SJCRH30 (cell line): ENCODE measurements at regions not wholly inside any gene's neighbourhood (a gene's known extent, or its start where the extent isn't known, plus 50 kb on each side); places are given as distances from the start of the nearest gene placed in this dataset.

ENCODE experiments used
- DNase-seq, 2 experiments: peaks; one replicate each; pipeline ENCODE4 v3.0.0-alpha.2; 2015 to 2020
- H3K27ac ChIP-seq: fragments of 250-450 bp; sonication (Bioruptor Pico); 2 replicates; pipeline ENCODE4 v1.5.1; 2020; ENCODE audit warnings: mild to moderate bottlenecking, moderate library complexity
- H3K27me3 ChIP-seq: fragments of 250-450 bp; sonication (Bioruptor Pico); 2 replicates; pipeline ENCODE4 v1.5.1; 2020; ENCODE audit warnings: mild to moderate bottlenecking, moderate library complexity
- H3K36me3 ChIP-seq: fragments of 250-450 bp; sonication (Bioruptor Pico); 2 replicates; pipeline ENCODE4 v1.5.1; 2020; ENCODE audit warnings: mild to moderate bottlenecking, moderate library complexity
- H3K4me1 ChIP-seq: fragments of 250-450 bp; sonication (Bioruptor Pico); 2 replicates; pipeline ENCODE4 v1.5.1; 2020; ENCODE audit warnings: mild to moderate bottlenecking, moderate library complexity
- H3K4me3 ChIP-seq: fragments of 250-450 bp; sonication (Bioruptor Pico); 2 replicates; pipeline ENCODE4 v1.5.1; 2020; ENCODE audit warnings: mild to moderate bottlenecking, moderate library complexity
- H3K9me3 ChIP-seq: fragments of 250-450 bp; sonication (Bioruptor Pico); replicated peaks from 2 replicates; pipeline ENCODE4 v1.5.1; 2020; ENCODE audit warnings: mild to moderate bottlenecking, moderate library complexity

DNA sequence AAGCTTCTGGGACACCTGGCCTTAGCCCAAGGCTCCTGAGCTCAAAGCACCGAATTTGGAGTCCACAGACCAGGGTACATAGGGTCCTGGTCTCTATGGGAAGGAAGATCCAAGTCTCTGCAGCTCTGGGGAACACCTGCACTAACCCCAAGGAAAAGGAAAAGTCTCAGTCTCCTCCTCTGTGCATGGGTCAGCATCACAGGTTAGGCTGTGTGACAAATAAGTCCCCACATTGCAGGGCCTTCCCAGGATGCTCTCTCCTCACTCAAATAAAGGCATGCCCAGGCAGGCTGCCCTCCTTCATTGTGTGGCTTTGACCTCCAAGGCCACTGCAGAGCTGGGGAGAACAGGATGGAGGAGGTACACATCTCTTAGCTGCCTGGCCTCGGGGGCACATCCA is 121.0 kb upstream of the ZMIZ1 start:
- Histone ChIP-seq H3K4me3 (no peak overlapping the region), H3K36me3 (no peaks in the 10 kb centered on the region), H3K27me3 (no peaks in the 10 kb centered on the region), H3K9me3 (peaks cover 6% of the 10 kb centered on the region), H3K4me1 (peaks cover 65% of the 10 kb centered on the region), H3K27ac (no peak overlapping the region)
- DNase-seq: no peak

DNA sequence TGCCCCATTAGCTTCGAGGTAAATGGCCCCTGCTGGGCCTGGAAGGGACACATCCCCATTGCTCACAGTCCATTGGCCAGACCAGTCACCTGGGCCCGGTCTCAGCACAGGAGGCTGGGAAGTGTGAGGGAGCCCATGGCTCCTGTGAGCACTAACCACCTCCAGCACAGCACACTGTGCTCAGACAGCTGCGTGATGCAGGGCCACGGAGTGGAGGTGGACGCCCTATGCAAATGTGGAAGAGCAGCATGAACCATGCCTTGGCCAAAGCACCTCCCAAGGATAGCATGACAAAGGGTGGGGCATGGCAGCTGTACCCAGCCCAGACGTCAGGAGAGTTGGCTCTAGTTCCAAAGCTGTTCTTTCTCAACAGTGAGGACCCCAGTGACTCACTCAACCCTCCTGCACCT is 120.1 kb upstream of the ZMIZ1 start:
- Histone ChIP-seq H3K4me3 (no peak overlapping the region), H3K4me1 (peaks cover 74% of the 10 kb centered on the region), H3K27ac (no peak overlapping the region), H3K9me3 (no peaks in the 10 kb centered on the region), H3K27me3 (no peaks in the 10 kb centered on the region), H3K36me3 (no peaks in the 10 kb centered on the region)
- DNase-seq: peak; percentile 35 to 52

DNA sequence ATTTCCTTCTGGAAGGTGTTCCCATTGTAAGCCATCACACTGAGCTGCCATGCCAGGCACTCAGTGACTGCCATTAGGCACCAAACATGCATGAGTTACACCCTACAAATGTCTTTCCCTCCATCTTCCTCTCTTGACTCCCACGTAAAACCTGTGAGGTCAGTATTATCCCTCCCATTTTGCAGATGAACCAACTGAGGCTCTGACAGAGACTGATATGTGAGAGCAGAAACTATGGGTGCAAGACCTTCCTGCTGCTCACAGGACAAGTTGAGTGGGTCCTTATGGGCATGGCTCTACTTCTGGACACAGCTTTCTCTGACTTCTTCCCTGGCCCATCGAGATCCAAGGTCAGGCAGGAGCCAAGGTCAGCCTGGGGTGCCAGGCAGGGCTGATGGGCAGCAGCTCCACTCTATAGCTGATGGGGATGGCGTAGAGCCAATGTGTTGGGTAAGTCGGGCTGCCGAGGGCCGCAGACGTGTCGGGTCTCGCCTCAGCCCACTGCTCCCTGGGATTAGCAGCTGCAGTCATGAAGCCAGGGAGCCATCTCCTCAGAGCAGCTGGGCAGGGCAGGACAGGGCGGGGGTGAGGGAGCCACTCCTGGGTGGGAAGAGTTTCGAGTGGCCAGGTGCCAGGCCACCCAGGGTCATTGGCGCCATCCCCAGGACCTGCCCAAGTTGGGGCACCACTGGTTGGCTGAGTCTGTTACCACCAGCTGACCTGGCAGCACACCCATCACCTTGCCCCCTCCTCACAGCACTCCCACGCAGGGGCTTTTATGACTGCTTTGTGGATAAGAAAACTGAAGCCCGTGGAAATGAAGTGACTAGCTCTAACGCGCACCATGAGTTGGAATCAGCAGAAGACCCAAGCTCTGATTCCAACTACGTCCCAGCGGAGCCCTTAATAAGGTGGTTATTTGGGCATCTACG is 117.8 kb upstream of the ZMIZ1 start:
- Histone ChIP-seq H3K27me3 (no peaks in the 10 kb centered on the region), H3K36me3 (no peaks in the 10 kb centered on the region), H3K4me3 (no peak overlapping the region), H3K9me3 (no peaks in the 10 kb centered on the region), H3K27ac (no peak overlapping the region), H3K4me1 (peaks cover 71% of the 10 kb centered on the region)
- peak; percentile 75 to 78 for DNase-seq

DNA sequence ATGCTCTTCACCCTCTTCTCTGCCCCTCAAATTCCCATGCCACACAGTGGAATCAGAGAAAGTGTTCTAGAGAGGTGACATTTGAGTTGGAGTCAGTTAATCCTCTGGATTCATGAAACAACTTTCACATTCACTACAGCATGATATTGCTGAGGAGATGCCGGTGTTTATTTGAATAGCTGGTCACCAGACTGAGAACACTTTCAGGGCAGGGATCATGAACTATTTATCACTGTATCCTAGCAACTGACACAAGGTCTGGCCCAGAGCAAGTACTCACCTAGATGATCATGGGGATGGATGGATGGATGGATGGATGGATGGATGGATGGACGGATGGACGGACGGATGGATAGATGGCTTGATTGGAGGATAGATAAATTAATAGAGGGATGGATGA is 116.7 kb upstream of the ZMIZ1 start:
- Histone ChIP-seq H3K27ac (no peak overlapping the region), H3K9me3 (no peaks in the 10 kb centered on the region), H3K4me3 (no peak overlapping the region), H3K4me1 (peaks cover 65% of the 10 kb centered on the region), H3K36me3 (no peaks in the 10 kb centered on the region), H3K27me3 (no peaks in the 10 kb centered on the region)
- DNase-seq: no peak

DNA sequence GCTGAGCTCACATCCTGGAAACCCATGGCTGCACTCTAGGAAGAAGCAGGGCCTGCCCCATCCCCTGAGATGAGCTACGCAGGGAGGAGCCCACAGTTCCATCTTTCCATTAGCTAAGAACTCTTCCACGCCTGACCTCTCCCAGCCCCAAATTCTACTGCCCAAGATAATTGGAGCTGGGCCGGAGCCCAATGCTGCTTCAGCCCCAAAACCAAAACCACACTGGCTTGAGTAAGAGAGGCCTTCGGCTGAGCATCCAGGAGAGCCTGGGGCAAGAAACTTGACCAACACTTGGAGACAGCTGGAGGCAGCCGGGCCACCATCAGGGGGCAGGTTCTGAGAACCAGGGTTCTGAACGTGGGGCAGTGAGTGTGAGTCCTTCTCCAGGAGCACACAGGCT is 116.1 kb upstream of the ZMIZ1 start:
- H3K27ac ChIP-seq: peak overlapping the region; percentile 38

DNA sequence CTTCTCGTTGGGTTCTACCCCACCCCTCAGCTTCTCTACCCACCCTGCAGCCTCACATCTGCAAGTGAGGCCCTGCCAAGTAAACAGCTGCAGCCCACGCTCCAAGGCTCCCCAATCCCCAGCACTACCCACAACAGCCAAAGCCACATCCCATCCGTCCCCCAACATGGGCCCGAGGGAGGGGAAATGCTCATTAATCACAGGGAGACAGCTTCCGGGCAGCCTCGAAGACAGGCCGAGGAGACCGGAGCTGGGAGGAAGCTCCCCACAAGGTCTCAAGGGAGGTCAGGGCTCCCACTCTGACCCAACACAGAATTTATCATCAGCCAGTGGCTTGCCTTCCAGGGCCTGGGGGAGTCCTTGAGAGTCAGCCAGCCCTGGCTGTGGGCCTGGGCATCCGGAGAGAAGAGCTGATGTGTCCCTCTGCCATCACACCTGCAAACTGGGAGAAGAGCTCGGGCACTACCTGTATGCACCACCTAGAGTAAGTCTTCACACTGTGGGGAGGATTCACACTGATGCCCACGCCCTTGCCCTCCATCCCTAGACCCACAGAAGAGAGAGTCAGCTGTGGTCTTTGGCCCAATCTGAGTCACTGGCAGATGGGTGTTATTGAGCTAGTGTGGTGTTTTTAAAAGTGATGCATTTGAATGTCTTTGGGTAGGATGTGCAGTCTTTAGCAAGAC is 115.5 kb upstream of the ZMIZ1 start:
- Histone ChIP-seq H3K9me3 (no peaks in the 10 kb centered on the region), H3K36me3 (no peaks in the 10 kb centered on the region), H3K4me3 (no peak overlapping the region), H3K27ac (peak overlapping the region; percentile 38), H3K4me1 (peaks cover 58% of the 10 kb centered on the region), H3K27me3 (no peaks in the 10 kb centered on the region)
- DNase-seq: peak; percentile 76 to 83

More for the DNA sequence above, 116.1 kb upstream of the ZMIZ1 start:
- Histone ChIP-seq H3K4me3 (no peak overlapping the region), H3K27me3 (no peaks in the 10 kb centered on the region), H3K9me3 (no peaks in the 10 kb centered on the region), H3K4me1 (peaks cover 59% of the 10 kb centered on the region), H3K36me3 (no peaks in the 10 kb centered on the region)
- DNase-seq: peak; percentile 58 to 74

DNA sequence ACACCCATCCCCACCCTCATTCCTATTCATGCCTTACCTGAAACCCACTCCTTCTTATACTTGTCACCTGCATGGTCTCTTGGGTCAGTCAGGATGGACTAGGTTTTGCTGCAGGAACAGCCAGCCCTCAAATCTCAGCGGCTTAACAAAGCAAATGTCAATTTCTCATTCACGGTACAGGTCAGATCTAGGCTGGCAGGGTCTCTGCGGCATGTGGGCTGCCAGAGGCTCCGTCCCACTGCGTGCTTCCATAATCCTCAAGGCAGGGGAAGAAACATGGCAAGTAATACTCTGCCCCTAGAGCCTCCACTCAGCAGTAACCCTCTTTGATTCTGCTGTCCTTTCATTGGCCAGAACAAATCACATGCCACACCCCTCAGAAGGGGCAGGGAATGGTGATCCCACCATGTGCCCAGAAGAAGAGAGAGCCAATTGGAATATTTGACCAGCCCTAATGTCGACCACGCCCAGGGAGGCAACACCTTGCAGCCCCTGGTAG is 114.9 kb upstream of the ZMIZ1 start:
- no peaks in the 10 kb centered on the region for H3K36me3 ChIP-seq
- H3K9me3 ChIP-seq: no peaks in the 10 kb centered on the region
- no peak overlapping the region for H3K27ac ChIP-seq
- H3K4me3 ChIP-seq: no peak overlapping the region
- H3K27me3 ChIP-seq: no peaks in the 10 kb centered on the region
- no peak for DNase-seq
- peaks cover 54% of the 10 kb centered on the region for H3K4me1 ChIP-seq

DNA sequence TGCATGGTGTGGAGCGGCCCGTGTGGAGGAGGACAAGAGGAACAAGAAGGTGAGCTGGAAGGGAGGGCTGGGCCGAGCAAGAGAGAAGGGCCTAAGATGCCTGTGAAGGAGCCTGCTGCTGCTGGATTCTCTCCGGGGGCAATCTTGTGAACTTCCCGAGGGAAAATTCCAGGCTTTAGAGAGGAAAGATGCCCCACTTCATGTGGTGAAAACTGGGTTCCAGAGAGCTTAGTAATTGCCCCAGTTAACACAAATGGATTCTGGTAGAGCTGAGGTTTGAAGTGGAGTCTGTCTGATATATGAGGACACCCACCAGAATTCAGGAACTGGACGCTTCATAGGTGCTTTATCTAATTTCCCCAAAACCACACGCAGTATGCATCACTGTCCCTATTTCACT is 114.1 kb upstream of the ZMIZ1 start:
- Histone ChIP-seq H3K4me3 (no peak overlapping the region), H3K27ac (no peak overlapping the region), H3K36me3 (no peaks in the 10 kb centered on the region), H3K4me1 (peaks cover 46% of the 10 kb centered on the region), H3K27me3 (no peaks in the 10 kb centered on the region), H3K9me3 (no peaks in the 10 kb centered on the region)
- no peak for DNase-seq

DNA sequence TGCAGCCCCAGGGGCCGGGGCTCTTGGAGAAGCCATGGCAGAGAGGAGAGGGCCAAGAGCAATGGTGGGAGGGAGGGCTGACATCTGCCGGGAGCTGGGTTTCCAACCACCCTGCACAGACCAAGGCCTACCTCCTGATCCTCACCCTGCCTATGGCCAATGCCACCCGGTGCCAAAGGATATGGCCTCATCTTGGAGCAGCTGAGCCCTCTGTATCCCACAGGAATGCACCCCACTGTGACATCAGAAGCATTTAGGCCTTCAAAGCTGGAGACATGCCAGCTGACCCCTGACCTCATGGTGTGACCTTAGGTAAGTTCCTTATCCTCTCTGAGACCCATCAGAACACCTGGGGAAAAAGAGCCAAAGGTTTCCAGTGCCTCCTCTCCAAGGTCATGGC is 113.6 kb upstream of the ZMIZ1 start:
- H3K4me1 ChIP-seq: peaks cover 41% of the 10 kb centered on the region
- no peaks in the 10 kb centered on the region for H3K27me3 ChIP-seq
- H3K9me3 ChIP-seq: no peaks in the 10 kb centered on the region
- no peak for DNase-seq
- no peak overlapping the region for H3K4me3 ChIP-seq
- H3K36me3 ChIP-seq: no peaks in the 10 kb centered on the region
- no peak overlapping the region for H3K27ac ChIP-seq

DNA sequence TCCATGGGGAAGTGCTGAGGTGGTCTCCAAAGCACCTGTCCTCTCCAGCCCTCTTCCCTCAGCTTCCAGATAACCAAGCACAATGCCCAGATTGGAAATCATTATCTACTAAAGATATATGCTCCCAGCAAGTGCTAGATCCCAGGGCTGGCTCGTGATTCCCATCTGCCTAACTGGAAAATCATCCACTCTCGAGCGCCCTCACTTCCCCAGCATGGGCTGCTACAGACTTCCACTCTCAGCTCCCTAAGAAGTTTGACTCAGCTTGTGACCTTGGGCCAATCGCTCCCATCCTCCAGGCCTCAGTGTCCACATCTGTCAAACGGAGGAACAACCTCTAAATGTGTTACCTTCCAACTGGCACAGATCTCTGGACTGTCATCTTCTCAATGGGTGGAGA is 112.4 kb upstream of the ZMIZ1 start:
- Histone ChIP-seq H3K9me3 (no peaks in the 10 kb centered on the region), H3K4me1 (peaks cover 33% of the 10 kb centered on the region)

DNA sequence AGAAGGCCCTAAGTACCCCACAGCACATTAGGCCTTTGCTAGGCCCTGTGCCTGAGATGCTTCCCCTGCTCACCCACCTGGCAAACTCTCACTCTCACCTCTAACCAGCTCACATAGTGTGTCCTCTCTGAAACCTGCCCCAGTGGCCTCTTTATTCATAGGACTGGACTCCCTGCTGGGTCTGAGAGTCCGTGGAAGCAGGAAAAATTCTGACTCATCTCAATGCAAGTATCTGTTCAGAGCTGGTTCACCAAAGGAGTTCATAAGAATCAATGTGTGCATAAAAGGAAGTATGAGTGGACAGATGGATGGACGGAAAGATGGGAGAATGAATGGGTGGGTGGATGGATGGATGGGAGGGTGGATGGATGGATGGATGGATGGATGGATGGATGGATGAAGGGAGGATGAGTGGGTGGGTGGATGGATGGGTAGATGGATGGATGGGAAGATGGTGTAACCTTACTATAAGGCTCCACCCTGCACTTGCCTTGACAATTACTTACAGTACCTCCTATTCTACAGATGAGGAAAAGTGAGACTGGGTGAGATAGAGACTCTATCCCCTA is 111.2 kb upstream of the ZMIZ1 start:
- H3K4me3 ChIP-seq: no peak overlapping the region
- no peak for DNase-seq
- no peak overlapping the region for H3K27ac ChIP-seq
- H3K27me3 ChIP-seq: no peaks in the 10 kb centered on the region
- no peaks in the 10 kb centered on the region for H3K9me3 ChIP-seq
- no peaks in the 10 kb centered on the region for H3K36me3 ChIP-seq
- peaks cover 21% of the 10 kb centered on the region for H3K4me1 ChIP-seq

More for the DNA sequence above, 112.4 kb upstream of the ZMIZ1 start:
- no peaks in the 10 kb centered on the region for H3K27me3 ChIP-seq
- DNase-seq: no peak
- no peak overlapping the region for H3K4me3 ChIP-seq
- no peak overlapping the region for H3K27ac ChIP-seq
- no peaks in the 10 kb centered on the region for H3K36me3 ChIP-seq

DNA sequence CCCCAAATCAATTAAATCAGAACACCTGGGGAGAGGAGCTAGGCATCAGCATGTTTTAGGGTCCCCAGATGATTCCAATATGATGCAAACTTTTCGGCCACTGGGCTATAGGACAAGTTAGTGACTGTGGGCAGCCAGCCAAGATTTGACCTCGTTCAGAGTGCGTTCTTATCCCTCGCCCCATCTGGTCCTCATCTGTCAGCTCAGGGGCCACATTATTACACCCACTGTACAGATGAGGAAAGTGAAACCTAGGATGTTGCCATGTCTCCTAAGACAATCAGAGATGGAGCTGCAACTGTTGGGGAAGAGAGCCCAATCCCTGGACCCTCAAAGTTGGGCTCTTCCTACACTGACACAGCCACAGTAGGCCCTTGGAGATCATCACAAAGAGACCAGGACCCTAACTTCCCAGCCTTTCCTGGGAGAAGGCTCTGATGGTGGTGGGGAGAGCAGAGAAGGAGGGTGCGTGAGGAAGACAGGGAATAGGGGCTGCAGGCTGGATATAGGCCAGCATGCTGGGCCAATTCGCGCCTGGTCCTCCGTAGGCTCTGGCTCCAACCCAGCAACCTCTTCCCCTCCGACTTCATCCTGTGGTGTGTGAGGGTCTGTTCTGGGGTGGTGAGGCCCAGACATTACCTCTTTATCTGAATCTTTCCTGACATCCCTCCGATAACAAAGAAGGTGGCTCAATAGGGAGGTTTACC is 109.4 kb upstream of the ZMIZ1 start:
- Histone ChIP-seq H3K4me3 (no peak overlapping the region), H3K27me3 (no peaks in the 10 kb centered on the region), H3K27ac (no peak overlapping the region), H3K36me3 (no peaks in the 10 kb centered on the region), H3K4me1 (peaks cover 8% of the 10 kb centered on the region), H3K9me3 (no peaks in the 10 kb centered on the region)
- DNase-seq: no peak

DNA sequence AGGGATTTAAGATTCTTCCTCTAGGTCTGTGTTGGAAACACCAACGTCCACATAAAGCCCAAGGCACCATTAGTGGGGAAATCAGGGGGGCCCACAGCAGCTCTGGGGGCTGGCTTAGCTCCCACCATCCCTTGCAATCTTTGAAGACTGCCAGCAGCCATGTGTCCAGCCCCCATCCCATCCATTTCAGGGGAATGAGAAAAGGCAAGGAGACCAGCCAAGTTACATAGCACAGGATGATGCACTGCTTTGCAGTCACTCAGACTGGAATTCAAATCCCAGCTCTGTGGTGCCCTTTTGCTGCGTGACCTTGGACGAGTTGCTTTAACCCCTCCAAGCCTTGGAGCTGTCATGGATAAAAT is 108.9 kb upstream of the ZMIZ1 start:
- Histone ChIP-seq H3K27me3 (no peaks in the 10 kb centered on the region), H3K4me1 (peaks cover 11% of the 10 kb centered on the region)
- no peak for DNase-seq

DNA sequence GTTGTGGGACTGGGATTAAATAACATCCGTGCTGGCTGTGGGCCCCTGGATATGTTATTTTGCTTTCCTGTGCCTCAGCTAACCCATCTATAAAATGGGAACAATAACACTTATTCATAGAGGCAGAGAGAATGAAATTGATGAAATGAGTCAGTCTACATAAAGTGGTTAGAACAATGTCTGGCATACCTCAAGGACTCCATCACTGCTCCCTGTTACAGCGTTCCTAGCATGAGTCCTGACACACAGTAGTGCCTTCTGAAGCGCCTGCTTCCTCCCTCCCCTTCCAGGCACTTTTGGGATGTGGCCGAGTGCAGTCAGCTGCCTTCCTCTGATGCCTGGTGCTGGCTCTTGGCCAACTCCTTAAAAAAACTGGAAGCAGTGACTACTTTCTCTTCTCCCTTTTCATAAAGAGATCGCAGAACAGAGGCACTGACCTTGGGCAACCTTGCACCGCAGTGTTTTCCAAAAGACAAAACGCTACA is 108.4 kb upstream of the ZMIZ1 start:
- no peak overlapping the region for H3K27ac ChIP-seq
- H3K9me3 ChIP-seq: no peaks in the 10 kb centered on the region
- H3K36me3 ChIP-seq: no peaks in the 10 kb centered on the region
- H3K27me3 ChIP-seq: no peaks in the 10 kb centered on the region
- peaks cover 13% of the 10 kb centered on the region for H3K4me1 ChIP-seq
- peak; percentile 64 to 73 for DNase-seq
- H3K4me3 ChIP-seq: no peak overlapping the region

More for the DNA sequence above, 108.9 kb upstream of the ZMIZ1 start:
- Histone ChIP-seq H3K27ac (no peak overlapping the region), H3K4me3 (no peak overlapping the region), H3K9me3 (no peaks in the 10 kb centered on the region), H3K36me3 (no peaks in the 10 kb centered on the region)
